ENCODE measurements at regions not wholly inside any gene's neighbourhood (a gene's known extent, or its start where the extent isn't known, plus 50 kb on each side); places are given as distances from the start of the nearest gene placed in this dataset.
"Not testable (repeated sequence)": the region's sequence is repeated elsewhere in the genome, so short reads cannot be mapped to it uniquely, and the experiment has no call there.

- not testable (repeated sequence) for TF ChIP-seq CTCF (IDR thresholded peaks at IDR 0.05; ENCODE audit: low read depth, low read length); EZH2phosphoT487 (IDR thresholded peaks at IDR 0.05; ENCODE audit: low read depth)
Measured at GRCh38 chr13:65321423-65321822, 1908.7 kb downstream of the PCDH9 start.
